ENCODE measurements at regions not wholly inside any gene's neighbourhood (a gene's known extent, or its start where the extent isn't known, plus 50 kb on each side); places are given as distances from the start of the nearest gene placed in this dataset.
"Not testable (repeated sequence)": the region's sequence is repeated elsewhere in the genome, so short reads cannot be mapped to it uniquely, and the experiment has no call there.

DNA sequence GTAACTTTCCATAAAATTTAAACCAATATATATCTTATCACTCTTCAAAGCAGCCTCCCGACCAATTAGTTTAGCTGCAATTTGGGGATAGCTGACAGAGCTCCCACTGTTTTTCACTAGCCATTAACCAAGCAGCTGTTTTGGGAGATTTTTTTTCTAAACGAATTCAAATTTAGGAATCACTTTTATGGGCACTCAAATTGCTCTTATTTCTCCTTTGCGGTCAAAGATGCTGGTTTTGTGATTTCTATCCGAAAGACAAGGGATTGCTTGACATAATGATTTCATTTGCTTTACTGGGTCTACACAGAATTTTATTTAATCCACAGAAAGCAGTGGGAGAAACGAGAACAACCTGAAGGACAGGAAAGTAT lies 505.7 kb upstream of the IL12A start:
- no peak for DNase-seq

GRCh38 chr3:159486580-159486979 lies 502.1 kb upstream of the IL12A start:
- DNase-seq: no peak

DNA sequence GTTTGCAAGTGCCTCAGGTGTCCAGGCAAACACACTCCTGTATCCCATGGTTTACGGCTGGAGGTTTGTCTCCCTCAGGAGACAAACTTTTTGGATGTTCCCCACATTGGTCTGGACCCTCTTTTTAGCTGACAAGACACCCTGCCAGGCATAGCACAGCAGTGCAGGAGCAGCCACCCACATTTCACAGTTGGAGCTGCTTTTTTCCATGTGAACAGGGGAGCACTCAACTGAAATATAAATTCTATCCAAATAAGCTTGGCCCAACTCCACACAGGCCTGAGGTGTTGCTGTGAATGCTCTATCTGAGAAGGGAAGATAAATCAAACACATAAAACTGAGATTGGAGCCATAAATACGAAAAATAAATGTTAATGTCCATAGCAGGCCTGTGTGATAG lies 501.3 kb upstream of the IL12A start:
- no peak for DNase-seq

DNA sequence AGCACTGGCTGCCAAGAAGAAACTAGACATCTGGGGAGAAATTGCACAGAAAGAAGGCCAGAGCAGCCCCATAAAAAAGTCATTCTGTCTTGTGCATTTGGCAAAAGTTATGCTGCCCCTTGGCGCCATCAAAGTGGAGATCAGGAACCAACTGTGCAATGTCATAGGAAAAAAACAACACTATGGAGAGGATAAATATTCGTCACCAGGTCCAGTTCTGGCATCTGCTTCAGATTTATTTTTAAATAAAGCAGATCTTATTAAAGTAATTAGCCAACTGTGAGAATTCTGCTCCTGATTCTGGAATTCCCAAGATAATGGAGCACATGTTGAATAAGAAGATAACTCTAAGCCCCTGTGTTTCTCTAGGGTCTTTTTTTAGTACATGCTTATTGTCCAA lies 500.0 kb upstream of the IL12A start:
- DNase-seq: no peak

DNA sequence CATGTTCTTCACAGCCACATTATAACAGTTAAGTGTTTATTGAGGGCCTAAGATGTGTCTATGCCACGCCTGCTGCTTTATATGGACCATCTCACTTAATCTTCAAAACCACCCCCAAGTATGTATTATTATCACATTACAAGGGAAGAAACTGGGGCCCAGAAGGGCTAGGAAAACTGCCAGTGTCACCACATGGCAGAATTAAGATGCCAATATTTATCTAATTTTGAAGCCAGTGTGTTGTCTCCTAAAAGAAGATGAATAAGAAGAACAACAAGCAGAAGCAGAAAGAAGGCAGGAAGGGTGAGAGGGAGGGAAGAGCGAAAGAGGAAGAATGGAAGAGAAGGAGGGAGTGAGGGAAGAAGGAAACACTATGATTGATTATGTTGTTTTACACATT lies 491.3 kb upstream of the IL12A start:
- no peak for DNase-seq

DNA sequence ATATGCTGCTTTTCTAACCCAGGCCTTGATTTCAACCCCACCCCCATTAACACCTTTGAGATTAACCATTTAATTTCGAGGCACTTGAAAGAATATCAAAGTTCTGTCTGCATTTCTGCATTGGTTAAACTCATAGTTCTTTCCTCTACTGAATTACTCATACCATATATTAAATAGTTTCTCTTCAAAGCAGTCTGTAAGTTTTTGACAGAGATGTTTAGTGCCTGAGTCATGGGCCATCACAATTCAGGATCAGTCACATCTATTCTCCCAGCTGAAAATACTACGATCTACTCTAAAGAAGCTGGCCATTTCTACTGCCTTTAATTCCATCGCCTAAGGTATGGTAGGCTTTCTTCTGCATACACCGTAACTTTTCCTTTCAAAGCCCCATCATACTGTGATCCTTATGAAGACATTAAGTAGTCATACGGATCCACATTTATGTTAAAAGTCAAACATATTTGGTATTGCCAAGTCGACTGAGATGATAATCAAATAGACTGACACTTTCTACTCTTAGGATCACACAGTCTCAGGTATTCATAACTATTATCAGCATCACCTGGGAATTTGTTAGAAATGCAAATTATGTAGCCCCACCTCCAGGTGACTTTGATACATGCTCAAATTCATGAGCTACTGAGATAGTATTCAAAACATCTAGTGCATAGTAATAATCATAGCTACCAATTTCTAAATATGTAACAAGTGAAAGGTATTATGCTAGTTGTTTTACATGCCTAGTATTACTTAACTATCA lies 489.4 kb upstream of the IL12A start:
- no peak for DNase-seq

DNA sequence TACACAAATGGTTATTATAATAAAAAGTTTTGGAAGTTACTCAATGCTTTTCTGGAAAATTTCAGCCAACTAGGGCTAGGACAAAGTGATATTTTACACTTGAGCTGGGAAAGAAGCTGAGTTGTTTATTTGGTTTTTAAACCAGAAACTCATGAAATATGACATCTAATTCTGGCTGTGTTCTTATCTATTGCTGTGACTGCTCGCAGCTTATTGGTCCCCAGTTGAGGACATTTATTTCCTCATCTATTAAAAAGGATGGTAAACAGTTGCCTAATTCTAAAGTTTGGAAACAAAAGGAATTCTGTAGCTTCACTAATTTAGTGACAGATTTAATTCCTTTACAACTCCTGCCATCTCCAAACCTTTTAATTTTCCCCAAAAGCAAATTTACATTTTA lies 487.6 kb upstream of the IL12A start:
- no peak for DNase-seq

DNA sequence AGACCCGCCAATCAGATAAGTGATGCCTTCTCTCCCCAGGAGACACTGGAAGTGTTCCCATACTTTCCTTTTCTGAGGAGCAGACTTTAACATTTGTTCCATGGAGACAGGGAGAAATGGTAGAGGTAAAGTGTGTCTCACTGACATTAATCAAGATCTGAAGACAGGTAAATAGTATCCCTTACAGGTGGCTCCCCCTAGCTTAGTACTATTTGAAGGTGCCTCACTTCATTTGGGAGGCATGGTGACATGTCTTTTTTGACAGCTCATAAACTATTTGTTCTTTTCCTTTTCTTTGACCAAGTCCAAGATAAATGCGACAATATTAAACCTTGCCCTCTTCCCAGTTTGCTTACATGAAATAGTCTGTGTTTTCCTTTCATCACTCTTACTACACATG lies 485.6 kb upstream of the IL12A start:
- DNase-seq: no peak

GRCh38 chr3:159510988-159511387 lies 477.6 kb upstream of the IL12A start:
- DNase-seq: not testable (repeated sequence)

GRCh38 chr3:159513444-159513843 lies 475.2 kb upstream of the IL12A start:
- no peak for DNase-seq

DNA sequence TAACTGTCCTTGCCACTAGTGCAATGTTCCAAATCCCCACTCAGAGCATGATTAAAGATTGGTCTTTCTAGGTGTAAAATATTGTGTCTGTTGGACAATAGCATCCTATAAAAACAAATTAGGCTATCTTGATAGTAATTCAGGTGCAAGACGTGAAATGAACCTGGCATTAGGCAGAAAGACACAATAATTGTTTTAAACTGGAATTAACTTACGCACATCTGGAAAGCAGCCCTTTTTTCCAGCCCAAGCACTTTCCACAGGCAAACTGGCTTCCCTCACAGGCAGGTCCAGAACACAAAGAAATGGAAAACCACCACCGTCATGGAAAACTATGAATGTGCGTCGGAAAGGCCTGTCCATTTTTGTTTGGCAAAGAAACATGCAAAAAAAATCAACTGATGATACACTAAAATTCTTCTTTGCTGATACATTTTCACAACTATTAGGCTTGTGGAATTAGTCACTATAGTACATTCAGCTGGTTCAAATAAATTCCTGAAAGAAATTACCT lies 474.7 kb upstream of the IL12A start:
- DNase-seq: no peak

DNA sequence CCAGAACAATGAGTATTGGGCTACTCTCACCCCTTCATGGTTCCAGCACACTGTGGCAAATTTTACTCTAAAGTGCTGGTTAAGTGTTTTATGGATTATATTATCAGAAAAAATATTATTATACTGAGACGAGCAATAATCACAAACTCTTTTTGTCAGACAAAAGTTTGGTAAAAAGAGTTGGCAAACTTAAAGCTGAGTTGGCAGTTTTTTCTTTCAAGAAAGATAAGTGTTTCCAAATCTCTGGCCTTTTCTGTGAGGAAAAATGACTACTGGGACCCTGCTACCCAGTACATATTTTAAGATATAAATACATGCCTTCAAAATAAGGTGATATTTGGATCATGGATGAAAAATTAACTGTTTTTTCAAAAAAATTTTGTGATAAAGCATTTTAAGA lies 471.5 kb upstream of the IL12A start:
- no peak for DNase-seq

- no peak for DNase-seq
These were observed 468.0 kb upstream of the IL12A start for GRCh38 chr3:159520638-159521037.

DNA sequence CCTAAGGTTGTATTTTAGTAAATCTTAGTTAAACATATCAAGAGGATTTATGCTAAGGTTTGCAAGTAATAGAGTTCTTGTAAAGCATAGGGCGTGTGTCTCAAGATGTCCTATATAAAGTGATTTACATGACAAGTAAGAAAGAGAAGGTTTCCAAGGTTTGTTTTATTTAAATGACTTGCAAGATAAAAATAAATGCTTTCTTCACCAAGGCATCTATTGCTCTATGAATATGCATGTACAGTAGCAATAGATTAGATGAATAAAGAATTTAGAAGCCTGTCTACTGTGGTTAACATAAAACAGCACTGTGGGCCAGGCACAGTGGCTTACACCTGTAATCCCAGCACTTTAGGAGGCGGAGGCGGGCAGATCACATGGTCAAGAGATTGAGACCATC lies 466.4 kb upstream of the IL12A start:
- no peak for DNase-seq

DNA sequence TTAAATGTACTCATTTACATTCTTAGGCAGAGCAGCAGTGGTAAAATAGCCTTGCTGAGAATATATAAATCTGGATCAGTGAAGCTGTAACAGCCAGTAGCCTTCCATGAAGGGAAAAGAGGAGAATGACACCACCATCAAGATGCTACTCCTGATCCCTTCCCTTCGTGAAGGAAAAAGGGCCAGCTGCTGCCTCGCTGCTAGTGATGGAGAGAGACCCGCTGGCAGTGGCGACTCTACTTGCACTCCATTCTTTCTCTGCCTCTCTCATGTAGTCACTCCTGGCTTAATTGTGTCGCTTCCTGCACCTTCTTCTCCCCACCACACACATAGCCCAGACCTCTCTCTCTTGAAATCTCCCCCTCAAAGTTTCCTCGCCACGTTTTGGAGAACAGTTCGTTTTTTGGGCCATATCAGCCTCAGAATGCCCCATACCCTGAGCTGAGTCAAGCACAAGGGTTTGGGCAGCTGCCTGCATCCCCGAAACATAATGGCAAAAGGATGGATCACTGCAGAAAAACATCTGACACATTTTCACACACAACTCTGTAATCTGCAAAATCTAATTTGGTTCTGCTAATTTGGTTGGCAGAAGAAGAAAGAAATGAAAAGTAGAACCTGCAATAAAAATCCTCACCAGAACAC lies 460.3 kb upstream of the IL12A start:
- no peak for DNase-seq

DNA sequence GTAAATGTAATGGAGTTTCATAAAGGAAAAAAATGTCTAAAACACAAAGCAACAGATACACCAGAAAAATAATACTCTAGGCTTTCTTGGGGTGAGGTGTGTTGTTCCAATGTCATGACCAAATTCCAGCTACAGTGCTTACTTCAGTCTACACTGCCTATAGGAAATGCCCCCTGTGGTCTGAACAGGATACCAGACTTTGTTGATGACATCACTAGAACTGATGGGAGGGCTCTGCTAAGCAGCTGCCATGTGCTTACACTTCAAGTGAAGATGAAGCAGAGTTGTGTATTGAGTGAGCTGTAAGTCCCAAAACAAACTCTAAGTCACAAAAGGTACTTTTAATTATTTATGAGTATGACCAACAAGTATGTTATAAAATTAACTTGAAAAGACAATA lies 456.1 kb upstream of the IL12A start:
- DNase-seq: no peak

DNA sequence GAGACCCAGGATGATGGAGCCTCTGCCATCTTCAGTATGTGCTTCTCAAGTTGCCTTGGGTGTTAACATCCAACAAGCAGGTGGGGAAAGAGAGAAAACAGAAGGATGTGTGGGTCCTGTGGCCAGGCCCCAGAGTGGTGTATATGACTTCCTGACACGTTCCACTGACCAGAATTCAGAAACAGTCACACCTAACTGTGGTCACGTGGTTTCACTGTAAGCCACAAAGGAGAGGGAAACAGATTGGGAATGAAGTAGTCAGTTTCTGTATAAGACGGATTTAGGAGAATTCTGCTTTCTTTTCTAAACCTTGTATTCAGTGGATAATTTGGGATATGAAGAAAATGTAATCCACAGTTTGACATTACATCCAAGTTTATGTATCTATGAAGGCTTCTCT lies 454.1 kb upstream of the IL12A start:
- no peak for DNase-seq

DNA sequence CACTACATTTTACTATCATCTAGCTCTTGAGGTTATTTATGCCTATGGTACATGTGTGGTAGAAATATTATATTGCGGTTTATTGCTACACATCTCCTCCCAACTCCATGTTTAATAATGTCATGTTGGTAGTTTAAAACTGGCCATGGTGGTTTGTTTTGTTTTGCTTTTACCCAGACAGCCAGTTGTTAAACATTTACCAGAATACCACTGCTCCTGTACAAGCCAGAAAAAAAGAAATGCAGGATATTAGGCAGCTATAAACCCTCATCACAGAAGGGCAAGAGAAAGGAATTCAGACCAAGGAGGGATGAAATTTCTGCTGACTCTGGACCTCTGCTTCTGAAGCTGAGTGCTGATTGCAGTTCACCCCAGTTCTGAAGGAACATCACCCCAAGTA lies 451.8 kb upstream of the IL12A start:
- no peak for DNase-seq

DNA sequence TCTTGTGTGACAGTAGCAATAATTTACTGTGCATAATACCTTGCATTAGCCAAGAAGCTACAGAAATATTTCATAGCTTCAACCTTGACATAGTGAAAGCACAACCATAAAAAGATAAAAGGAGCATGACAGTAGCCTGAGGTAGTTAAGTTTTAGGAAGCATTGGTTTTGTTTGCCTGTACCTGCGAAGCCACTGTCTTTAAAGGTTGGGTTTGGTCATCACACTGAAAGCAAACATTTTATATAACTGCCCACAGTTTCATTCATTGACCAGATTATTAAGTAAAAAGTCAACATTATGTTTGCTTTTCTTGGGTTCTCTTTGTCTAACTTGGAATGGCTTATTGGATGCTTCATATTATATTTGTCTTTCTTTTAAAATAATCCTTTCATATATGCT lies 450.1 kb upstream of the IL12A start:
- DNase-seq: no peak

GRCh38 chr3:159540882-159541495 lies 447.6 kb upstream of the IL12A start:
- DNase-seq: no peak

DNA sequence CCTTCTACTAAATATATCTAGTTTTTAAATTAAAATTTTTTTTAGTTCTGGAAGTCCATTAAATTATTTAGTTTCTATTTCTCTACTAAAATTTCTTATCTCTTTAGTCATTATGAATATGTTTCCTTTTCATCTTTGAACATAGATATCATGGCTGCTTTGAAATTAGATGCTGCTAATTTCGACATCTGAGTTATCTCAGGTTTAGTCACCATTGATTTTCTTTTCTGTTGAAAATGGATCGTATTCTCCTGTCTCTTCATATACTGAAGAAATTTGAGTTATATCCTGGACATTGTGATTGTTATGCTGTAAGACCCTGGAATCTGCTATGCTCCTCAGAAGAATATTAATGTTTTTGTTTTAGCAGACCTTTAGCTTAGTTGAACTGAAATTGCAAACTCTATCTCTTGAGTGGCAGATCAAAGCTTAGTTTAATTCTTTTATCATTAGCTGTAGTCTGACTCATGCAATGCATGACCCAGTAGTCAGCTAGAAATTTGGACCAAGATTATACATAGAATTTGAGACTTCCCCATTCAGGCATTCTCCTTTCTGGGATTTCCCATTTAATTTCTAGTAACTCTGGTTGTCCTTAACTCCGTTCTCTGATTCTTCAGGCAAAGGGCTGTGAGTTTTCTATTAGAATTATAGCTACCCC lies 439.8 kb upstream of the IL12A start:
- DNase-seq: no peak

DNA sequence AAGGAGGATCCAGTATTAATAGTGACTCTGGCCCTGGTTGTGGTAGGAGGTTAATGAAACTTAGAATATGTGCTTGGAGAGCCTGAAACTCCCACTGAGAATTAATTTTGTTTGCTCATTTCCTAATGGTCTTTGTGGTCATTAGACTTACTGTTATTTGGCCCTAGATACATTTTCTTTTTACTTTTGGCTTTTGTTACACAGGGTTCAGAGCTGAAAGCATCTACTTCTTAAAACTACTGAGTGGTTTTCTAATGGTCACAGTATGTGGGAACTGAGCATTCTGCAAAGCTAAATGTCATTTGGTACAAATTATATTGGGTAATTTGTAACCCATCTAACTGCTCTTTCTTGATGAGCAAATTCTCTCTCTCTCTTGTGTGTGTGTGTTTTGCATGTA lies 433.4 kb upstream of the IL12A start:
- DNase-seq: no peak

- DNase-seq: no peak
These were observed 428.9 kb upstream of the IL12A start for GRCh38 chr3:159559771-159560170.
